ENCODE measurements at regions not wholly inside any gene's neighbourhood (a gene's known extent, or its start where the extent isn't known, plus 50 kb on each side); places are given as distances from the start of the nearest gene placed in this dataset.

DNA sequence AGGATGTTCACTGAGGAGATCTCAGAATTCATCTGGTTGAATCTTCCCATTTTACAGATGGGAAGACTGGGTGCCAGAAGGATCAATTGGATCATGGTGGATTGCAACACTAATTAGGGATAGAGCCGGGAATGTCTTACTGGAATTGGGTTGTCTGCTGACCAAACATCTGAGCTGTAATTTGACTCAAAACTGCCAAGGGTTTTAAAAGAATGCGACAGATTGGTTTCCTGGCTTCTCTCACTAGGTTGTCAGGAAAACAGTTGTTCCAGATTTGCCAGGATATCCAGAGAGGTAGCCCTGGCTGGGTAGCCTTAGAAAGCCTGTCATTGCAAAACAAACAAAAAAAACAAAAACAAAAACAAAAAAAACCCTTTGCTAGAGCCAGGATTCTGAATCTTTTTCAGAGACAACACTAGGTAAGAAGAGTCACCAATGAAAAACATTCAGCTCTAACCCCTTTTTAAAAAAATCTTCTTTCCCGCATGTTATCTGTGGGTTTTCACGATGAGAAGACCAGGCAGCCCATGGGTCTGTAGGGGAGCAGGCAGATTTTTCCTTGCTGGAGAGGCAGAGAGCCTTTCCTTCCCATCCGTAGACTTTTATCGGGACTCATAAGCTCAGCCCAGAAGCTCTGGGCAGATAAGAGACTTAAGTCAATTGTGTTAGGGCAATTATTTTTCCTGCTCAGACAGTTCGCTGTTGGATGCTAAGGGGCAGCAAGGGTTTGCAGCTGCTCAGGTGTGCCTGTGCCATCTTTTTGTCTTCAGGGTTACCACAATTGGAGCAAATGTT, 418.9 kb downstream of the PRDM2 start:
- DNase-seq (ENCODE audit: extremely low read depth, low read depth) = no peak
- no peak overlapping the region for H3K4me3 ChIP-seq (replicated peaks; ENCODE audit: low read depth, low read length)
- TF ChIP-seq, protein P1, sequence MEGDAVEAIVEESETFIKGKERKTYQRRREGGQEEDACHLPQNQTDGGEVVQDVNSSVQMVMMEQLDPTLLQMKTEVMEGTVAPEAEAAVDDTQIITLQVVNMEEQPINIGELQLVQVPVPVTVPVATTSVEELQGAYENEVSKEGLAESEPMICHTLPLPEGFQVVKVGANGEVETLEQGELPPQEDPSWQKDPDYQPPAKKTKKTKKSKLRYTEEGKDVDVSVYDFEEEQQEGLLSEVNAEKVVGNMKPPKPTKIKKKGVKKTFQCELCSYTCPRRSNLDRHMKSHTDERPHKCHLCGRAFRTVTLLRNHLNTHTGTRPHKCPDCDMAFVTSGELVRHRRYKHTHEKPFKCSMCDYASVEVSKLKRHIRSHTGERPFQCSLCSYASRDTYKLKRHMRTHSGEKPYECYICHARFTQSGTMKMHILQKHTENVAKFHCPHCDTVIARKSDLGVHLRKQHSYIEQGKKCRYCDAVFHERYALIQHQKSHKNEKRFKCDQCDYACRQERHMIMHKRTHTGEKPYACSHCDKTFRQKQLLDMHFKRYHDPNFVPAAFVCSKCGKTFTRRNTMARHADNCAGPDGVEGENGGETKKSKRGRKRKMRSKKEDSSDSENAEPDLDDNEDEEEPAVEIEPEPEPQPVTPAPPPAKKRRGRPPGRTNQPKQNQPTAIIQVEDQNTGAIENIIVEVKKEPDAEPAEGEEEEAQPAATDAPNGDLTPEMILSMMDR (IDR thresholded peaks at IDR 0.05; ENCODE audit: low read depth, low read length, missing control alignments) = no peak

DNA sequence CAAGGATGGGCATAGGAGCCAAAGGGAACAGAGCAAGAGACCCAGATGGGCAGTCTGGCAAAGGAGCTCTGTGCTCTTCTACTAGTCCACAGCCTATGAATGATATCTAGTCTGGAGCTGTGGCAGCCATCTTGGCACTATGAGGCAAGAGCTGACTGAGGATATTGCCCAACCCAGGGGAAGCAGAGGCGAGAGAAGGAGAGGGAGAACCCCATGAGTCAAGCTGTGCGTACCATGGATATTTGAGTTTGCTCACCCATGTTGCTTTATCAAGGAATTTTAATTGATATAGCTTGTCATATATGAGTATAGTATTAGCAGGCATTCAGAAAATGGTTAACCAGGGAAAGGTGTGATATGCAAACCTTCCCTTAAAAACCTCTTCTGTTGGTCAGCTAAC, 420.9 kb downstream of the PRDM2 start:
- DNase-seq (ENCODE audit: extremely low read depth, low read depth) = no peak
- TF ChIP-seq, protein P1 (IDR thresholded peaks at IDR 0.05; ENCODE audit: low read depth, low read length, missing control alignments) = no peak
- no peak overlapping the region for H3K4me3 ChIP-seq (replicated peaks; ENCODE audit: low read depth, low read length)

DNA sequence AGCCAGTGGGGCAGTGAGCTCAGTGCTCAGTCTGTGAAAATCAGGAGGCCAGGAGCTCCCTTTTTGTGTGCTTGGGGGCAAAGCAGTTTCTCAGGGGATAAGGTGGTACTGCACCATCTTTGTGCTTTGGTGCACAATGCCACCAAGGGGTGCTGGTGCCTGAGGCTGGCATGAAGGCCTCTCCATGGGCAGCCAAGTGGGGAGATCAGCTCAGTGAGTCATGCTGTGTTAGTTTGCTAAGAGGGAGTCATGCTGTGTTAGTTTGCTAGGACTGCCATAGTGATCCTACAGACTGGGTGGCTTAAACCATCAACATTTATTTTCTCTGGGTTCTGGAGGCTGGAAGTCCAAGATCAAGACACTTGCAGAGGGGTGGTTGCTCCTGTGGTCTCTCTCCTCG, 428.1 kb downstream of the PRDM2 start:
- TF ChIP-seq, protein P1 (IDR thresholded peaks at IDR 0.05; ENCODE audit: low read depth, low read length, missing control alignments) = no peak
- no peak overlapping the region for H3K4me3 ChIP-seq (replicated peaks; ENCODE audit: low read depth, low read length)
- DNase-seq (ENCODE audit: extremely low read depth, low read depth) = no peak

DNA sequence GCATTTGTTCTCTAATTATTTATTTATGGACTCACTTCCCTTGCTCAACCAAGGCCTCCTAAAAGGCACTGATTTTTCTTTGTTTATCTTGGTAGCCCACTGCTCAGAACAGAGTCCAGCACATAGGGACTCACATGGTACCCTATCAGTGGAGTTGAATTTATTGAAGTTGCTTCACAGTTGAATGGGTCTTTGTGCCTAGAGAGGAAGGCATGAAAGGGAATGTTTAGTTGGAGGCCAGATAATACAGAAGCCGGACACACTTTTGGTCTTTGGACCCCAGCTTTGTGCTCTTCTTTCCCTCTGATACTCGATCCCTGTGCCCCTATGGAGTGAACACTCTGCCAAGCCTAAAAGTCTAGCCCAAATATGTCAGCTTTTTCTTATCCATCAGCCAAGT, 429.0 kb downstream of the PRDM2 start:
- no peak overlapping the region for H3K4me3 ChIP-seq (replicated peaks; ENCODE audit: low read depth, low read length)
- TF ChIP-seq, protein P1 (IDR thresholded peaks at IDR 0.05; ENCODE audit: low read depth, low read length, missing control alignments) = no peak
- DNase-seq (ENCODE audit: extremely low read depth, low read depth) = no peak

DNA sequence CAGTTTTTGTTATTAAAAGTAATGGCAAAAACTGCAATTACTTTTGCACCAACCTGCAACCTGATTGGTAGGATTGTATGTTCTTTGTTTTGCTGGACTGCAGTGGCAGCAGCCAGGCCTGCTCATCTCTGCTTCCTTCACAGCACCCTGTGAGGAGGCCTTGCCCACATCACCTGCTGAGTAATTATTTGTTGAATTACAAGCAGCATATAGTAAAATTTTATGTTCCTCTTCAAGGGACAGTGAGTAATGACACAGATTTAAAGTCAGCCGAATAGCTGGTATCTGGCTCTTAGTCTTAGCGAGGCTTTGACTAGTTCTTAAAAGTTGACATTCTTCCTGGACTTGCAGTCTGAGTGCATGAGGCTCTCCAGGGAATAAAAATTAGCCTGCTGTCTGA, 435.1 kb downstream of the PRDM2 start:
- H3K4me3 ChIP-seq (replicated peaks; ENCODE audit: low read depth, low read length) = no peak overlapping the region
- DNase-seq (ENCODE audit: extremely low read depth, low read depth) = no peak
- TF ChIP-seq, protein P1 (IDR thresholded peaks at IDR 0.05; ENCODE audit: low read depth, low read length, missing control alignments) = no peak

DNA sequence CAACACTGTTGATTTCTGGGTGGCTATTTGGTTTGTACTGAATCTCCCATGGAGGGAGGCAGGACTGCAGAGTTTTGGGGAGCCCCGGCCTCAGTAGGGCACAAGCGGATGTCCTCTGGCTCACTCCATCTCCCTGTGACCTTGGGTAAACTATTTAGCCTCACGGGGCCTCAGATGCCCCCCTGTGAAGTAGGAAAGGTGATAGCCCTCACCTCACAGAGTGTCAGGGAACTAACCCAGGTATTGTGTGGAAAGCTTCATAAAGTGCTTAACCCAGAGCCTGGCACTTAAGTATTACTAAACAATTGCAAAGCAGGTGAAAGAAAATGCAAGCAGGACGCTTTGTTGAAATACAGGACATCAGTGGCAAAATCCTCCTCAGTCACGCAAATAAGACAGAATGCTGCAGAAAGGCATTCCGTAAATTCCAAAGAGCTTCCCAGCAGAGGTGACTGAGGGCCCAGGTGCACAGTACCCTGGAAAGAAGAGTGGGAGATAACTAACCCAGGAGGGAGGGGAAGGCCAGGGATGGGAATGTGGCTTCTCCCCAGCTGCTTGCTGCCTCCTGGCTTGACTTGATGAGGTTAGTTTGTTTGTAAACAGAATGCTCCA, 436.3 kb downstream of the PRDM2 start:
- no peak for DNase-seq (ENCODE audit: extremely low read depth, low read depth)
- TF ChIP-seq, protein P1 (IDR thresholded peaks at IDR 0.05; ENCODE audit: low read depth, low read length, missing control alignments) = no peak
- no peak overlapping the region for H3K4me3 ChIP-seq (replicated peaks; ENCODE audit: low read depth, low read length)
